C4-2B (cell line): ENCODE measurements at regions not wholly inside any gene's neighbourhood (a gene's known extent, or its start where the extent isn't known, plus 50 kb on each side); places are given as distances from the start of the nearest gene placed in this dataset.

Experiments
- ZFX ChIP-seq: fragments of 450-650 bp; IDR thresholded peaks from 2 replicates; pipeline ENCODE4 v1.6.1; 2017
- TF ChIP-seq, protein P1 (sequence below): fragments of 450-650 bp; conservative IDR thresholded peaks from 2 replicates; pipeline ENCODE4 v1.5.1; 2017; ENCODE audit warnings: mild to moderate bottlenecking

DNA sequence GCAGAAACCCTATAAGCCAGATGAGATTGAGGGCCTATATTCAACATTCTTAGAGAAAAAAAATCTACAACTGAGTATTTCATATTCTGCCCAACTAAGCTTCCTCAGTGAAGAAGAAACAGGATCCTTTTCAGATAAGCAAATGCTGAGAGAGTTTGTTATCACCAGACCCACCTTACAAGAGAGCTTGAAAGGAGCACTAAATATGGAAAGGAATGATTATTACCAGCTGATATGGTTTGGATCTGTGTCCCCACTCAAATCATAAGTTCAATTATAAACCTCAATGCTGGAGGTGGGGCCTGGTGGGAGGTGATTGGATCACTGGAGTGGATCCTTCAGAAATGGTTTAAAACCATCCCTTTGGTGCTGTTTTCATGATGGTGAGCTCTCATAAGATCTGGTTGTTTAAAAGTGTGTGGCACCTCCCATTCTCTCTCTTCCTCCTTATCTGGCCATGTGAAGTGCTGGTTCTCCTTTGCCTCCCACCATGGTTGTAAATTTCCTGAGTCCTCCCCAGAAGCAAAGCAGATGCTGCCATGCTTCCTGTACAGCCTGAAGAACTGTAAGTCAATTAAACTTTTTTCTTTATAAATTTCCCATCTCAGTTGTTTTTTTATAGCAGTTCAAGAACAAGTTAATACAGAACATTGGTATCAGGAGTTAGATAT, 144.2 kb downstream of the MSN start:
- TF ChIP-seq, protein P1, sequence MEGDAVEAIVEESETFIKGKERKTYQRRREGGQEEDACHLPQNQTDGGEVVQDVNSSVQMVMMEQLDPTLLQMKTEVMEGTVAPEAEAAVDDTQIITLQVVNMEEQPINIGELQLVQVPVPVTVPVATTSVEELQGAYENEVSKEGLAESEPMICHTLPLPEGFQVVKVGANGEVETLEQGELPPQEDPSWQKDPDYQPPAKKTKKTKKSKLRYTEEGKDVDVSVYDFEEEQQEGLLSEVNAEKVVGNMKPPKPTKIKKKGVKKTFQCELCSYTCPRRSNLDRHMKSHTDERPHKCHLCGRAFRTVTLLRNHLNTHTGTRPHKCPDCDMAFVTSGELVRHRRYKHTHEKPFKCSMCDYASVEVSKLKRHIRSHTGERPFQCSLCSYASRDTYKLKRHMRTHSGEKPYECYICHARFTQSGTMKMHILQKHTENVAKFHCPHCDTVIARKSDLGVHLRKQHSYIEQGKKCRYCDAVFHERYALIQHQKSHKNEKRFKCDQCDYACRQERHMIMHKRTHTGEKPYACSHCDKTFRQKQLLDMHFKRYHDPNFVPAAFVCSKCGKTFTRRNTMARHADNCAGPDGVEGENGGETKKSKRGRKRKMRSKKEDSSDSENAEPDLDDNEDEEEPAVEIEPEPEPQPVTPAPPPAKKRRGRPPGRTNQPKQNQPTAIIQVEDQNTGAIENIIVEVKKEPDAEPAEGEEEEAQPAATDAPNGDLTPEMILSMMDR, result no peak
- TF ChIP-seq ZFX, result no peak
